ENCODE measurements at regions not wholly inside any gene's neighbourhood (a gene's known extent, or its start where the extent isn't known, plus 50 kb on each side); places are given as distances from the start of the nearest gene placed in this dataset.

GRCh38 chr6:79803917-79804316 is 143.4 kb downstream of the ELOVL4 start:
- no peak for TF ChIP-seq RFX5 (IDR thresholded peaks at IDR 0.05)
- no peak for TF ChIP-seq EP300 (IDR thresholded peaks at IDR 0.05)
- TF ChIP-seq CTCF (IDR thresholded peaks at IDR 0.05), result no peak
- TF ChIP-seq REST (IDR thresholded peaks at IDR 0.05), result no peak
- TF ChIP-seq RNF2 (IDR thresholded peaks at IDR 0.05; ENCODE audit: borderline replicate concordance, low read depth), result no peak
- no peak for TF ChIP-seq POLR2A (IDR thresholded peaks at IDR 0.05; ENCODE audit: low read length)
- no peak for TF ChIP-seq SMC3 (IDR thresholded peaks at IDR 0.05)
- no peak for TF ChIP-seq HOXA7 (CRISPR knock-in tag; IDR thresholded peaks at IDR 0.05)
- no peak for TF ChIP-seq HMGXB4 (CRISPR knock-in tag; IDR thresholded peaks at IDR 0.05; ENCODE audit: borderline replicate concordance)
- no peak for TF ChIP-seq EHF (CRISPR knock-in tag; IDR thresholded peaks at IDR 0.05)
- no peak for TF ChIP-seq USF2 (IDR thresholded peaks at IDR 0.05)
- no peak for TF ChIP-seq MAX (IDR thresholded peaks at IDR 0.05)
- no peak for TF ChIP-seq BHLHE40 (IDR thresholded peaks at IDR 0.05; ENCODE audit: low read depth, low read length)
